T-cell (primary cell): ENCODE measurements at regions not wholly inside any gene's neighbourhood (a gene's known extent, or its start where the extent isn't known, plus 50 kb on each side); places are given as distances from the start of the nearest gene placed in this dataset.

Experiments
- ATAC-seq, 4 experiments: fragments of 200-7000 bp in 3 of 4; fragments of 150-1000 bp in 1 of 4; cut with Tn5 transposase; replicated peaks in 1 of 4; 1 replicate in 3 of 4; 2 replicates in 1 of 4; pipeline ENCODE4 v1.10.0; 2021; ENCODE audit warnings: moderate library complexity in 3 of 4, mild to moderate bottlenecking in 2 of 4, moderate number of reproducible peaks in 1 of 4
- CTCF ChIA-PET, 2 donors: fragments of 300-600 bp; sonication (Branson Sonifier 250); formaldehyde crosslinking; loops; one replicate each; lab custom pipeline; 2022; ENCODE audit warnings: antibody characterized with exemption in 2 of 2; lab: Charles Lee
- POLR2A ChIA-PET, 2 donors: fragments of 300-600 bp; sonication (Branson Sonifier 250); formaldehyde crosslinking; loops; one replicate each; lab custom pipeline; 2022; ENCODE audit warnings: antibody characterized with exemption in 2 of 2; lab: Charles Lee
- DNase-seq, 35 experiments: peaks; one replicate each; pipeline versions ENCODE4 v3.0.0 to v3.0.0-alpha.2; 2013 to 2023
- H3K27ac ChIP-seq: one replicate; pipeline ENCODE4 v1.5.1; 2013; ENCODE audit warnings: low read length
- H3K27me3 ChIP-seq, 2 experiments: replicated peaks in 1 of 2; 1 replicate in 1 of 2; 2 replicates in 1 of 2; pipeline versions ENCODE4 v1.6.1 to v1.7.0; 2013; ENCODE audit warnings: low read length in 1 of 2, mixed read lengths in 1 of 2; ENCODE audit not compliant: control insufficient read depth in 2 of 2, insufficient read depth in 2 of 2; ENCODE audit errors: extremely low read depth in 1 of 2
- H3K36me3 ChIP-seq, 2 donors: 1 replicate in 1 of 2; 2 replicates in 1 of 2; pipeline versions ENCODE4 v1.6.1 to v1.7.0; 2013; ENCODE audit warnings: low read length in 1 of 2; ENCODE audit not compliant: control insufficient read depth in 2 of 2, insufficient read depth in 1 of 2; ENCODE audit errors: extremely low read depth in 1 of 2
- H3K4me1 ChIP-seq, 2 experiments: 1 replicate in 1 of 2; 2 replicates in 1 of 2; pipeline versions ENCODE4 v1.6.1 to v1.7.0; 2013; ENCODE audit warnings: low read length in 2 of 2, mixed read lengths in 1 of 2; ENCODE audit not compliant: insufficient read depth in 2 of 2, control insufficient read depth in 1 of 2; ENCODE audit errors: extremely low read depth in 1 of 2
- H3K4me3 ChIP-seq, 2 donors: 1 replicate in 1 of 2; 2 replicates in 1 of 2; pipeline versions ENCODE4 v1.5.1 to v1.7.0; 2013; ENCODE audit warnings: mild to moderate bottlenecking in 2 of 2, low read length in 1 of 2, moderate library complexity in 1 of 2; ENCODE audit not compliant: control insufficient read depth in 1 of 2; ENCODE audit errors: extremely low read depth in 1 of 2
- H3K9me3 ChIP-seq: 2 replicates; pipeline ENCODE4 v1.7.0; 2013
- H3K27ac Mint-ChIP-seq, 2 donors: one replicate each; pipeline ENCODE4 v1.8.0; 2020 to 2021; ENCODE audit warnings: mild to moderate bottlenecking in 2 of 2, mixed read lengths in 2 of 2
- H3K27me3 Mint-ChIP-seq, 2 donors: one replicate each; pipeline ENCODE4 v1.8.0; 2021 to 2022; ENCODE audit warnings: mixed read lengths in 2 of 2
- H3K36me3 Mint-ChIP-seq: one replicate; pipeline ENCODE4 v1.8.0; 2021; ENCODE audit warnings: mixed read lengths
- H3K4me1 Mint-ChIP-seq, 3 donors: one replicate each; pipeline ENCODE4 v1.8.0; 2020 to 2022; ENCODE audit warnings: mixed read lengths in 3 of 3, mild to moderate bottlenecking in 1 of 3
- H3K4me3 Mint-ChIP-seq, 3 donors: one replicate each; pipeline ENCODE4 v1.8.0; 2020 to 2022; ENCODE audit warnings: mild to moderate bottlenecking in 3 of 3, mixed read lengths in 3 of 3, moderate library complexity in 3 of 3
- H3K9me3 Mint-ChIP-seq, 3 donors: one replicate each; pipeline ENCODE4 v1.8.0; 2020 to 2022; ENCODE audit warnings: mixed read lengths in 3 of 3
- WGBS: methylation state at CpG from one replicate; pipeline ENCODE4 v1.1.5; 2013; ENCODE audit warnings: missing lambda C conversion rate; ENCODE audit not compliant: insufficient coverage; 5-methylcytosine and 5-hydroxymethylcytosine counted together

DNA sequence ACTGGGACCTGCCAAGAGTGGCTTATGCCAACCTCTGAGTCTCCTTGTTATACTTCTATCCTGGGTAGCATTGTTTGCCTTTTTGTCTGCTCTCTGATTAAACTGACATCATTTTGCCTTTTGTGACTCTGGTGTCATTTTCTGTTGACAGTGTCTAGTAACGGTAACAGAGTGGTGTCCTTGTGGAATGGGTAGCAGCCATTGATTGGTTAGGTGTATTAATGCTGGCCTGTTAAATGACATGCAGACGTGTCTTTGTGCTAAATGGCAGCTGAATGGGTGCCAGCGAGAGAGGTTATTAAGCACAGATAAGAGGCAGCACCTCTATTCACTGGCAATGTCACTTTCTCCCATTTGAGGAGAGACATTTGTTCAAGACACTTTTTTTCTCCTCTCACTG is 1289.4 kb downstream of the PCDH9 start:
- no peak overlapping the region for H3K4me3 Mint-ChIP-seq

GRCh38 chr13:65937251-65937650 is 1292.9 kb downstream of the PCDH9 start:
- Histone ChIP-seq H3K27ac (no peak overlapping the region), H3K27me3 (no peaks in the 10 kb centered on the region), H3K4me3 (no peak overlapping the region), H3K36me3 (no peaks in the 10 kb centered on the region), H3K4me1 (no peaks in the 10 kb centered on the region), H3K9me3 (no peaks in the 10 kb centered on the region)
- H3K36me3 Mint-ChIP-seq = no peaks in the 10 kb centered on the region
- H3K27me3 Mint-ChIP-seq = no peaks in the 10 kb centered on the region
- no peak overlapping the region for H3K27ac Mint-ChIP-seq
- H3K9me3 Mint-ChIP-seq = peaks cover 0 to 20% (median 0%) of the 10 kb centered on the region in 3 donors
- ATAC-seq (no peak), DNase-seq (no peak)
- no peaks in the 10 kb centered on the region for H3K4me1 Mint-ChIP-seq
- no peak overlapping the region for H3K4me3 Mint-ChIP-seq
- no CpG with 5 or more reads among the region's 2 CpGs for WGBS
- POLR2A ChIA-PET = no interaction called here
- CTCF ChIA-PET = no interaction called here

More for the DNA sequence above, 1289.4 kb downstream of the PCDH9 start:
- DNase-seq (no peak), ATAC-seq (no peak)
- Mint-ChIP-seq H3K9me3 (peaks cover 2 to 16% (median 4%) of the 10 kb centered on the region in 3 donors), H3K36me3 (no peaks in the 10 kb centered on the region), H3K27ac (no peak overlapping the region), H3K27me3 (no peaks in the 10 kb centered on the region), H3K4me1 (no peaks in the 10 kb centered on the region)
- no peak overlapping the region for H3K27ac ChIP-seq
- H3K27me3 ChIP-seq = no peaks in the 10 kb centered on the region
- H3K4me1 ChIP-seq = no peaks in the 10 kb centered on the region
- WGBS = 70% methylated on average over 2 of the region's 3 CpGs
- H3K4me3 ChIP-seq = no peak overlapping the region
- ChIA-PET CTCF (no interaction called here), POLR2A (no interaction called here)
- no peaks in the 10 kb centered on the region for H3K9me3 ChIP-seq
- no peaks in the 10 kb centered on the region for H3K36me3 ChIP-seq

GRCh38 chr13:65936249-65936648 is 1293.9 kb downstream of the PCDH9 start:
- H3K27ac Mint-ChIP-seq = no peak overlapping the region
- H3K4me3 ChIP-seq = no peak overlapping the region
- H3K4me3 Mint-ChIP-seq = no peak overlapping the region
- no peaks in the 10 kb centered on the region for H3K27me3 ChIP-seq
- H3K36me3 ChIP-seq = no peaks in the 10 kb centered on the region
- ATAC-seq (no peak), DNase-seq (no peak)
- H3K27me3 Mint-ChIP-seq = no peaks in the 10 kb centered on the region
- no peaks in the 10 kb centered on the region for H3K9me3 ChIP-seq
- no peaks in the 10 kb centered on the region for H3K36me3 Mint-ChIP-seq
- WGBS = no CpG with 5 or more reads among the region's 2 CpGs
- ChIA-PET CTCF (no interaction called here), POLR2A (no interaction called here)
- no peak overlapping the region for H3K27ac ChIP-seq
- peaks cover 0 to 20% (median 0%) of the 10 kb centered on the region in 3 donors for H3K9me3 Mint-ChIP-seq
- H3K4me1 Mint-ChIP-seq = no peaks in the 10 kb centered on the region
- no peaks in the 10 kb centered on the region for H3K4me1 ChIP-seq

- H3K27ac ChIP-seq = no peak overlapping the region
- H3K27me3 ChIP-seq = no peaks in the 10 kb centered on the region
- Mint-ChIP-seq H3K4me3 (no peak overlapping the region), H3K27ac (no peak overlapping the region), H3K9me3 (peaks cover 0 to 30% (median 3%) of the 10 kb centered on the region in 3 donors), H3K4me1 (no peaks in the 10 kb centered on the region), H3K36me3 (no peaks in the 10 kb centered on the region), H3K27me3 (no peaks in the 10 kb centered on the region)
- DNase-seq (no peak), ATAC-seq (no peak)
- no peak overlapping the region for H3K4me3 ChIP-seq
- no CpG with 5 or more reads among the region's 4 CpGs for WGBS
- no peaks in the 10 kb centered on the region for H3K4me1 ChIP-seq
- H3K36me3 ChIP-seq = no peaks in the 10 kb centered on the region
- ChIA-PET CTCF (no interaction called here), POLR2A (no interaction called here)
- H3K9me3 ChIP-seq = no peaks in the 10 kb centered on the region
These were observed 1297.4 kb downstream of the PCDH9 start for GRCh38 chr13:65932587-65933239.

DNA sequence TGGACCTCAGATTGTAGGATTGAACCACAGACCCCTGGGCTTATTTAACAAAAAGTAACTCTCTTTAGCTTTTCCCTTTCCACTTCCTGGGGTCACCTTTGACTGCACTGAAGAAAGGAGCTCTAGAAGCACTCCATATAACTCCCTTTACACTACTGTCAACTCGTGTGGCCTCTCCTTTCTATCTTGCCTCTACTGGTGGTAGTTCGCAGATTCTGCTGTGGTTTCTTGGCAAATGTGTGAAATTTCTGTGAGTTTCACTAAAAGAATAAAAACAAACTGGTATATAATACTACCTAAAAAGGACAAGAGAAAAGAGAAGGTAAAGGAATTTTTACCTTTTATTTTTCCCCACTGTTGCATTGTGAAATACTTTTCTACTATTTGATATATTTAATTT is 1298.1 kb downstream of the PCDH9 start:
- Mint-ChIP-seq H3K36me3 (no peaks in the 10 kb centered on the region), H3K9me3 (peaks cover 0 to 27% (median 3%) of the 10 kb centered on the region in 3 donors), H3K4me3 (no peak overlapping the region), H3K27me3 (no peaks in the 10 kb centered on the region), H3K27ac (no peak overlapping the region), H3K4me1 (no peaks in the 10 kb centered on the region)
- WGBS = no CpG with 5 or more reads among the region's 2 CpGs
- ATAC-seq (no peak), DNase-seq (no peak)
- no peaks in the 10 kb centered on the region for H3K4me1 ChIP-seq
- H3K9me3 ChIP-seq = no peaks in the 10 kb centered on the region
- no peaks in the 10 kb centered on the region for H3K36me3 ChIP-seq
- H3K27ac ChIP-seq = no peak overlapping the region
- no peaks in the 10 kb centered on the region for H3K27me3 ChIP-seq
- POLR2A ChIA-PET = no interaction called here
- no peak overlapping the region for H3K4me3 ChIP-seq
- CTCF ChIA-PET = no interaction called here

GRCh38 chr13:65929436-65929835 is 1300.7 kb downstream of the PCDH9 start:
- peaks cover 0 to 16% (median 6%) of the 10 kb centered on the region in 3 donors for H3K9me3 Mint-ChIP-seq
- no peak overlapping the region for H3K27ac ChIP-seq
- H3K4me1 ChIP-seq = no peaks in the 10 kb centered on the region
- H3K27me3 Mint-ChIP-seq = no peaks in the 10 kb centered on the region
- H3K4me3 Mint-ChIP-seq = no peak overlapping the region
- no peaks in the 10 kb centered on the region for H3K4me1 Mint-ChIP-seq
- no peaks in the 10 kb centered on the region for H3K27me3 ChIP-seq
- no peaks in the 10 kb centered on the region for H3K9me3 ChIP-seq
- DNase-seq (no peak), ATAC-seq (no peak)
- no peak overlapping the region for H3K27ac Mint-ChIP-seq
- H3K36me3 ChIP-seq = no peaks in the 10 kb centered on the region
- ChIA-PET CTCF (no interaction called here), POLR2A (no interaction called here)
- no peak overlapping the region for H3K4me3 ChIP-seq
- no CpG with 5 or more reads among the region's 3 CpGs for WGBS
- no peaks in the 10 kb centered on the region for H3K36me3 Mint-ChIP-seq

- DNase-seq (no peak), ATAC-seq (no peak)
- H3K27ac Mint-ChIP-seq = no peak overlapping the region
- H3K36me3 Mint-ChIP-seq = no peaks in the 10 kb centered on the region
- H3K27me3 Mint-ChIP-seq = no peaks in the 10 kb centered on the region
- ChIA-PET CTCF (no interaction called here), POLR2A (no interaction called here)
- H3K4me3 Mint-ChIP-seq = no peak overlapping the region
- no peaks in the 10 kb centered on the region for H3K4me1 Mint-ChIP-seq
- Histone ChIP-seq H3K36me3 (no peaks in the 10 kb centered on the region), H3K4me3 (no peak overlapping the region), H3K27me3 (no peaks in the 10 kb centered on the region), H3K9me3 (no peaks in the 10 kb centered on the region), H3K4me1 (no peaks in the 10 kb centered on the region), H3K27ac (no peak overlapping the region)
- H3K9me3 Mint-ChIP-seq = peaks cover under 1 to 13% (median 7%) of the 10 kb centered on the region in 3 donors
- WGBS = 27% methylated on average over 4 of the region's 7 CpGs
These were observed 1303.4 kb downstream of the PCDH9 start for GRCh38 chr13:65926750-65927171.
